HUES6 (cell line): ENCODE measurements at regions not wholly inside any gene's neighbourhood (a gene's known extent, or its start where the extent isn't known, plus 50 kb on each side); places are given as distances from the start of the nearest gene placed in this dataset.
"Not testable (repeated sequence)": the region's sequence is repeated elsewhere in the genome, so short reads cannot be mapped to it uniquely, and the experiment has no call there.

Source experiments
- H3K27ac ChIP-seq: 2 replicates; pipeline ENCODE4 v1.7.0; 2013; ENCODE audit warnings: low read depth, mild to moderate bottlenecking, low read length, inconsistent platforms
- H3K27me3 ChIP-seq: 2 replicates; pipeline ENCODE4 v1.6.1; 2013; ENCODE audit warnings: low read length; ENCODE audit not compliant: control insufficient read depth, insufficient read depth
- H3K36me3 ChIP-seq: 2 replicates; pipeline ENCODE4 v1.6.1; 2013; ENCODE audit warnings: low read length; ENCODE audit not compliant: control insufficient read depth, insufficient read depth
- H3K4me1 ChIP-seq: 2 replicates; pipeline ENCODE4 v1.6.1; 2013; ENCODE audit warnings: low read length; ENCODE audit not compliant: control insufficient read depth, insufficient read depth
- H3K4me3 ChIP-seq: 2 replicates; pipeline ENCODE4 v1.5.1; 2013; ENCODE audit warnings: low read depth, low read length
- H3K9ac ChIP-seq: one replicate; pipeline ENCODE4 v1.6.1; 2013; ENCODE audit warnings: mild to moderate bottlenecking, low read length
- H3K9me3 ChIP-seq: 2 replicates; pipeline ENCODE4 v1.6.1; 2013; ENCODE audit warnings: low read depth, low read length; ENCODE audit not compliant: control insufficient read depth, insufficient read depth

- no peak overlapping the region for H3K4me3 ChIP-seq
- H3K36me3 ChIP-seq, result no peaks in the 10 kb centered on the region
- no peaks in the 10 kb centered on the region for H3K4me1 ChIP-seq
- H3K27me3 ChIP-seq, result no peaks in the 10 kb centered on the region
- H3K27ac ChIP-seq, result no peak overlapping the region
- H3K9ac ChIP-seq, result no peak overlapping the region
- no peaks in the 10 kb centered on the region for H3K9me3 ChIP-seq
These were observed 981.8 kb downstream of the SLC16A7 start for GRCh38 chr12:60577607-60578006.

- H3K36me3 ChIP-seq, H3K4me1 ChIP-seq, H3K4me3 ChIP-seq, H3K27me3 ChIP-seq, H3K9me3 ChIP-seq, H3K27ac ChIP-seq, H3K9ac ChIP-seq: not testable (repeated sequence)
These were observed 991.8 kb downstream of the SLC16A7 start for GRCh38 chr12:60587664-60588063.

- H3K9me3 ChIP-seq, result peaks cover 4% of the 10 kb centered on the region; the same call in 1 of the 2 replicates
- no peaks in the 10 kb centered on the region for H3K27me3 ChIP-seq
- H3K4me3 ChIP-seq, result no peak overlapping the region
- no peaks in the 10 kb centered on the region for H3K4me1 ChIP-seq
- H3K36me3 ChIP-seq, result no peaks in the 10 kb centered on the region
- H3K27ac ChIP-seq, result no peak overlapping the region
- H3K9ac ChIP-seq, result no peak overlapping the region
These were observed 998.3 kb downstream of the SLC16A7 start for GRCh38 chr12:60594035-60594711.

GRCh38 chr12:60602601-60603000 is 1006.8 kb downstream of the SLC16A7 start:
- Histone ChIP-seq H3K36me3 (no peaks in the 10 kb centered on the region), H3K27me3 (no peaks in the 10 kb centered on the region), H3K27ac (no peak overlapping the region), H3K4me1 (no peaks in the 10 kb centered on the region), H3K4me3 (no peak overlapping the region), H3K9ac (no peak overlapping the region), H3K9me3 (peaks cover 18% of the 10 kb centered on the region)

- H3K27me3 ChIP-seq, H3K4me3 ChIP-seq, H3K27ac ChIP-seq, H3K9ac ChIP-seq, H3K4me1 ChIP-seq, H3K36me3 ChIP-seq: not testable (repeated sequence)
- peaks cover 20% of the 10 kb centered on the region for H3K9me3 ChIP-seq
These were observed 1007.6 kb downstream of the SLC16A7 start for GRCh38 chr12:60603475-60603874.

GRCh38 chr12:60616400-60616799 is 1020.6 kb downstream of the SLC16A7 start:
- peaks cover 15% of the 10 kb centered on the region; the same call in 1 of the 2 replicates for H3K9me3 ChIP-seq
- H3K36me3 ChIP-seq, result no peaks in the 10 kb centered on the region
- H3K9ac ChIP-seq, result no peak overlapping the region
- H3K27me3 ChIP-seq, result no peaks in the 10 kb centered on the region
- no peak overlapping the region for H3K27ac ChIP-seq
- no peak overlapping the region for H3K4me3 ChIP-seq
- H3K4me1 ChIP-seq, result no peaks in the 10 kb centered on the region

GRCh38 chr12:60630796-60631195 is 1035.0 kb downstream of the SLC16A7 start:
- H3K4me1 ChIP-seq, result no peaks in the 10 kb centered on the region
- no peak overlapping the region for H3K4me3 ChIP-seq
- H3K9ac ChIP-seq, result no peak overlapping the region
- no peak overlapping the region for H3K27ac ChIP-seq
- no peaks in the 10 kb centered on the region for H3K9me3 ChIP-seq
- no peaks in the 10 kb centered on the region for H3K27me3 ChIP-seq
- no peaks in the 10 kb centered on the region for H3K36me3 ChIP-seq

- no peak overlapping the region for H3K4me3 ChIP-seq
- no peaks in the 10 kb centered on the region for H3K4me1 ChIP-seq
- no peak overlapping the region for H3K9ac ChIP-seq
- no peak overlapping the region for H3K27ac ChIP-seq
- H3K27me3 ChIP-seq, result no peaks in the 10 kb centered on the region
- no peaks in the 10 kb centered on the region for H3K36me3 ChIP-seq
- H3K9me3 ChIP-seq, result peaks cover 68% of the 10 kb centered on the region
These were observed 1048.2 kb downstream of the SLC16A7 start for GRCh38 chr12:60644076-60644475.

GRCh38 chr12:60666895-60667294 is 1071.1 kb downstream of the SLC16A7 start:
- Histone ChIP-seq H3K27ac (no peak overlapping the region), H3K4me3 (no peak overlapping the region), H3K9ac (no peak overlapping the region), H3K4me1 (peaks cover 8% of the 10 kb centered on the region; the same call in 1 of the 2 replicates), H3K36me3 (no peaks in the 10 kb centered on the region), H3K27me3 (no peaks in the 10 kb centered on the region), H3K9me3 (no peaks in the 10 kb centered on the region; the same call in 1 of the 2 replicates)

- H3K9ac ChIP-seq, result no peak overlapping the region
- H3K4me3 ChIP-seq, result no peak overlapping the region
These were observed 1077.1 kb downstream of the SLC16A7 start for GRCh38 chr12:60672949-60673348.

GRCh38 chr12:60684988-60685655 is 1089.3 kb downstream of the SLC16A7 start:
- Histone ChIP-seq H3K36me3 (no peaks in the 10 kb centered on the region), H3K27ac (no peak overlapping the region), H3K9ac (no peak overlapping the region), H3K9me3 (peaks cover 14% of the 10 kb centered on the region), H3K27me3 (no peaks in the 10 kb centered on the region), H3K4me3 (no peak overlapping the region), H3K4me1 (no peaks in the 10 kb centered on the region)

More at GRCh38 chr12:60672949-60673348, 1077.1 kb downstream of the SLC16A7 start:
- H3K36me3 ChIP-seq, result no peaks in the 10 kb centered on the region
- peaks cover 8% of the 10 kb centered on the region; the same call in 1 of the 2 replicates for H3K4me1 ChIP-seq
- H3K9me3 ChIP-seq, result peaks cover 6% of the 10 kb centered on the region; the same call in 1 of the 2 replicates
- no peaks in the 10 kb centered on the region for H3K27me3 ChIP-seq
- H3K27ac ChIP-seq, result no peak overlapping the region
